Renal pelvis (tissue), 1 donor: ENCODE measurements at regions not wholly inside any gene's neighbourhood (a gene's known extent, or its start where the extent isn't known, plus 50 kb on each side); places are given as distances from the start of the nearest gene placed in this dataset.

Source experiments
- DNase-seq: peaks from one replicate; pipeline ENCODE4 v3.0.0-alpha.2; 2013

DNA sequence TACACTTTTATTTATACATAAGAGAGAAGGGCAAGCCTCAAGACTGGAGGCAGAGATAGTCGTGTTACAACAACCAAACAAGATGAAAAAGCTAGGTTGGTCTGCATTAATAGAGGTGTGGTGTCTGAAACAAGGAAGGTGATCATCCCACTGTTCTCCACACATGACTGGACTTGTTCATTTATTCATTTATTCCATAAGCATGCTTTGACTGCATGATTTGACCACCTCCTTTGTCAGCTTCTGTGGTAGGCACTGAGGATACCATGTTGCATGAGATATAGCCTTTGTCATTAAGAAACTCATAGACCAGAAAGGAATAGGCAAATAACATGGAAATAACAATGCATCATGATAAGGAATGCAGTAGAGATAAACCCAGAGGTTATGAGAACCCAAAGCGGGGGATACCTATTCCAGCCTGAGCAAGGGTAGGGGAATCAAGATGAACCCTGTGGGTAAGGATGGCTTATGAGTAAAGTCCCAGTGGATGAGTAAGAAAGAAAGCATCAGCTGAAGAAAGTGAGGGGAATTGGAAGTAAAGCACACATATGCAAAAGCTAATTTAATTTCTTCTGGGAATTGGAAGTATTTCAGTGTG is 173.7 kb upstream of the FGGY start:
- no peak for DNase-seq

DNA sequence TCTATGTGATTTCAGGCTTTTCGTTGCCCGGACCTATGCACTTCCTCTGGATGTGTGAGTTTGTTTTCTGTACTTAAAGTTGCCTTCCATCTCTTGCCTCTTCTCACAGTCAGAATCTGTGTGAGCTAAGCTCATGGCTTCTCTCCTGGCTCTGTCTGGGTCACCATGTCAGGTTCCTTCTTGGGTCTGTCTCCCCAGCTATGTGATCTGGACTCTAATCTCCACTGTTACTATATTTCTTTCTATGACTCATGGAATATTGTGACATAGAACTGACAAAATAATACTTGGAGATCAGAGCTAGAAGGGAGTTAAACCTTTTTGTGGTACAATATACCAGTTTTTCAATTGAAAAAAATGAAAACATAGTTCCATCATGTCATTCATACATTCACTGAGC is 172.7 kb upstream of the FGGY start:
- DNase-seq, result no peak

DNA sequence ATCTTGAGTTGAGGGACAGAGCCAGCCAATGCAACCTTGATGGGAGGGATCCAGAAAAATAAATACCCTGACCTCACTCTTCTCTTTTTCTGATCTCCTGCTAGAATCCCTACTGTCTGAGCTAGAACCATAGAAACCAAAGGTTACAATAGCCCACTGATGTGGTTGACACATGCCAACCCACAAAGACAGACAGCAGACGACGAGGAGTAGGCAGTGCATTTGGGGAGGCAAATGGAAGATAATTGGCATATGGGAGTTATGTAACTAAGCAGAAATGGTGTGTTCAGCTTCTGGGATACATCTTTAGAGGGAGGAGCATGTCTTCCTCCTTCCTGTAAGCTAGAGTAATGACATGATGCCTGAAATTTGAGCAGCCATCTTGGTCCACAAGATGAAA is 171.7 kb upstream of the FGGY start:
- DNase-seq, result no peak

DNA sequence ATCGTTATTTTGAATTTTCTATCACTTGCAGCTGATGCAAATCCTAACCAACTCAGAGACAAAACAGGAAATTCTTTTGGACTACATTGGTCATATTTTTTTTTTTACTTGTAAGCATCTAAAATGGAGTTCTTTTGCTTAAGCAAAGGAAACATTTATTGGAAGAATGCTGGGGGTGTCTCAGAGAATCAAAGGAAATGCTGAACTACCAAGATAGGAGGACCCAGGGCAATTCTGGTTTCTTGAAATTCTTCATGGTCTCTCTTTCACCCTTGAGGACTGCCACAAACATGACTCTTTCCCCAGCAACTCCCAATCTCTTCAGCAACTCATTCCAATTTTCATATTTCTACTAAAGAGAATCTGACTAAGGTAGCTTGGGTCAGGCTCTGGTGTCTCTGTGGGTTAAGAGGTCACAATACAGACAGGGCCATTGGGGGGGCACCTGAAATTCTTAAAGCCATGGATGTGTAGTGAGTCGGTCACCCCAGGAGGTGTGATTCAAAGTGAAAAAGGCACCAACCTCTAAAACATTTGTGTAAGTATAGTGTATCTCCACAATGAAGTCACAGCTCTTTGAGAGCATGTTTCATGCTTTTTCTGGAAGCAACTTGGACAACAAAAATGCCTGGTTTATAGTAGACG is 171.1 kb upstream of the FGGY start:
- no peak for DNase-seq

DNA sequence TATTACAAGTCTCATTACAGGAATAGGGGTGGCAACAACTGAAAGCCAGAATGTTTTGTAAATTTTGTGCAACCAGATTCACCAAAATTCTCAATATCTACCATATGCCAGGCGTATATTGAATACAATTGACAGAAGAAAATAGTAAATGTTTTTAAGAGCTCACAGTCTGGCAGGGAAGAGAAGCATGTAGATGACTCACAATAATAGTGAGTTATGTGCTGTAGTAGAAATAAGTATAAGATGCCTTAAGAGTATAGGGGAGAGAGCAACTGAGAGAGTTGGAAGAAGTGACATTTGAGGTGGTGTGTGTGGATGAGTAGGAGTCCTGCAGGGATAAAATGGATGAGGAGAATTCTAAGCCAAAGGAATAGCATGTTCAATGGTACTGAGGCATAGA is 170.5 kb upstream of the FGGY start:
- no peak for DNase-seq

DNA sequence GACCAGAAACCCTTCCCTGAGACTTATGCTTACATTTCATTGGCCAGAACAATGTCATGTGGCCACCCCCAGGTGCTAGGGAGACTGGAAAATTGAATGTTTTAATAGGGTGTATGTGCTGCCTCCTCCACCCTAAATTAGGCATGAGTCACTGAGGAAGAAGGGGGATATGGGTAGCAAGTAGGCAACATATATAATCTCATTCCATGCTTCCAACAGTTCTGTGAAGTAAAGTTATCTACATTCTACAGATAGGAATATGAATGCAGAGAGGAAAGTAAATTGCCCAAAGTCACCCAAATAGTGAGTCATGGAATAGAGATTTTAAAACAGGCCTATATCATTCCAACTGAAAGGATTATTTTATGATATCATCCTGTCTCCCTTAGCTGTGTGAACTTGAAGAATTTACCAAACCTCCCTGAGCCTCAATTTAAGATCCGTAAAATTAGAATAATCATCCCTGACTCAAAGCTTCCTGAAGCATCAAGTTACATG is 168.6 kb upstream of the FGGY start:
- DNase-seq, result no peak

DNA sequence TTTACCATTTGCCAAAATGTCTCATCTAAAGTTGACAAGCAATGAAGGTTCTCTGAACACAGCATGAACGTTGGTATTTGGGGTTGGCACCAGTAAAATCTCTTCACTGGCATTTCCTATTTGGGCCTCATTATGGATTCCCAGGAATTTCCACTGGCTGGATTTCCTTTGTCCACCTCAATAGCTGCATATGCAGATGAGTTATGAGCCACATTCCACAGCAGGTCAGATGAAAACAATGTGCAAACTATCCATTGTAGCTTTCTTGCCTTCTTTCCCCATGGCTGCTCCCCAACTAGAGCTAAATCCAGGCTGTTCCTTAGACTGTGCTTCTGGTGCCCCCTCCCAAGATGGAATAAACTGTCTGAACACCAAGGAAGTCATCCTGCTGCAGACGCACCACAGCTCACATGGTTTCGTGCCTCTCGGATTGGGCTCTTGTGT is 168.1 kb upstream of the FGGY start:
- no peak for DNase-seq

DNA sequence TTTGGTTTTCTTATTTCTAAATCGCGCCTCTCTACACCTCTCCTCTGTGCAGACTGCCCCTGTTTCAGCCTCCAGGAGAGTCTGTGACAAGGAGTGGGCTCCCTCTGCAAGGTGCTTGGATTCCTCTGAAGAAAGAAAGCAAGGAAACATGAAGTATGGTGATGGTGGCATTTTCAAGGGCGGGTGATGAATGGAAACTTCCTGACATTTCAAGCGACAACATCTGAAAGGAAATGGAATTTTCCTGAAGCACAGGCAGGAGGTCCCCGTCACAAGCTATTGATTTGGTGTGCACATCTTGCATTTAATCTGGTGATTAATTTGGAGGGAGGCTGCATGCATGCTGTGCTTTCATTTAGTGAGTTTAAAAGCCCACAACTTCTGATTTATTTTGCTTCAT is 164.6 kb upstream of the FGGY start:
- DNase-seq, result no peak

DNA sequence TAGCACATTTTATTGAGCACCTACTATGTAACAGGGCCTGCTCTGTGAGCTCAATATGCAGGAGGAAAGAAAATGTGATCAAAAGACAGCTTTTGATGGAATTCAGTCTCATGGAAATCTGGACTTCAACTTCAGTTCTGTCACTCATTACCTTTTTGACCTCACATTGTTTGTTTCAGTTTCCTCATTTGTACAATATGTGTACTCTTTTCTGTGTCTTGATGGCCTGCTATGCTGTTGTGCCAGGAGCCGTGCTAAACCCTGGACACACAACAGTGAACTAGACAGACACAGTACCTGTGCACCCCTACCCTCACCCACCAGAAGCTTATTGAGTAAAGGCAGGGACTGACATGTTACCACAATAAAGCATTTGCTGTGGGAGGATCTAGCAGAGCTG is 162.9 kb upstream of the FGGY start:
- DNase-seq, result no peak

DNA sequence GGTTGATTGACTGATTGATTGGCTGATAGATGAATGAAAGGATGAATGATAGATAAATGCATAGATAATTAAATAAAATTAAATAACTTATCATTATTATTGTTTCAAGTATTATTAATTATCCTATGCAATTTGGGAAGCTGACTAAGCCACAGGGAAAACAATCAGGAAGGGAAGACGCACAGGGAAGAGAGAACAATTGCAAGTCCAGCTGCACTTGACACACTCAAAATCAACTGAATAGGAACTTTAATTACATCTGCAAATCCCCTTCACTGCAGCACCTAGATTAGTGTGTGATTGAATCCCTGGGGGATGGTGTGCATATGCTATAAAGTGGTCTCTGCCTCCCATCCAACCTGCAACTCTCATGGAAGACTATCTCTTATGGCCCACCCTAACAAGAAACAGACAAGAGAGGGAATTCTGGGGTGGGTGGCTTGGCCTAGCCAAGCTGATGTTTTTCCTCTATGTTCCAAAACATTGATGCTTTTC is 161.1 kb upstream of the FGGY start:
- DNase-seq, result no peak

DNA sequence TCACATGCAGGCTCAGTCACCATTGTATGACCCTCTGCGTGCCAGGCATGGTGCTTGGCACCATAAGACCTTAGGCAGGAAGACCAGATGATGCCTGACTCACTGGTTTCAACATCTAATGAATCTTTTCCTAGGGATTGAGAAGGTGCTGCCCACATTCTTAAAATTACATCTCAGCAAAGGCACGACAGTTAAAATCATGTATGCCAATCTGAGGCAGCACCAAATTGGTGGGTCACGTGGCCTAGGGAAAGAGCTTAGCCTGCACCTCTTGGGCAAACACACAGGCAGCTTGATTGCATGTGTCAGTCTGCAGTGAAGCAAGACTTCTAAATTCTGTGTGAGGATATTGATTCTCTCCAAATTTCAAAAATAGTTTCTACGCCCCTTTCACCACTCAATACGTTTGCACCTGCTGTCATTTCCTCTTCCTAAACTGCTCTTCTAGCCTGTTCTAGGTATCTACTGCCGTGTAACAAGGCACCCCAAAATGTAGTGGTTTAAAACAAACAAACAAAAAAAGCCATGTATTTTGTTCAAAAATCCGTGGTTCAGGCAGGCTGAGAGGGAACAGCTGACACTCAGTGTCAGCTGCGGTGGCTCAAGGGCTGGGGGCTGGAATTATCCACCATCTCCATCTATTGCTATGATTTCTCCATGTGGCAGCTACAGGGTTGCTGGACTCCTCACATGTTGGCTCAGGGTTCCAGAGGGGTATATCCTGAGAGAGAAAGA is 160.2 kb upstream of the FGGY start:
- no peak for DNase-seq

DNA sequence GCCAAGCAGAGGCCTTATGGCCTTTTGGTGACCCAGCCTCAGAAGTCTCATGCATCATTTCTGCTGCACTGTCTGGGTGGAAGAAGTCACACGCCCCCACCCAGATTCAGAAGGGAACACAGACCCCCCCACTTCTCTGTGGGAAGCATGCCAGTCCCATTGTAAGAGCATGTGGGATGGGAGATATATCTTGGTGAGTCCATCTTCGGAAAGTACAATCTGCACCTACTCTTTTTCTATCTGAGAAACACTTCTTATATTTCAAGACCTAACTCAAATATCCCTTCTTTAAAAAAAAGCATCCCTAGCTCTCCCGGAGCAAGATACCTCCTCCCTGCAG is 159.6 kb upstream of the FGGY start:
- no peak for DNase-seq

DNA sequence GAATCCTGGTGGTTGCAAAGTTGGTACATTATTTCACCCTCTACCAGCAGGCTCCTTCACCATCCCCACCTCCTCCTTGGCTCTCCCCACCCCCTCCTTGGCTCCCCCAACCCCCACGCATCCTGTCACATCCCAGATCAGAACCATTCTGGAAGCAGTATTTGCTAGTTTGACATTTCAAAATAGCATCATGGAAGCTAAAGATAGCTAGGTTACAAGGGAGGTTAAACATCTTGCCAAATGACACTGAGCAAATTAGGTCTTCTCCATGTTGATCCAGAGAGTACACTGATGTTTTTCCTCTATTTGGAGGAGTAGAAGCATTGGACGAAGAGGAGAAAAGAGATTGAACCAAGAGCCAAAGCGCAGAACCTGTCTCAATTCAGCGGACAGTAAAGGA is 158.9 kb upstream of the FGGY start:
- no peak for DNase-seq

DNA sequence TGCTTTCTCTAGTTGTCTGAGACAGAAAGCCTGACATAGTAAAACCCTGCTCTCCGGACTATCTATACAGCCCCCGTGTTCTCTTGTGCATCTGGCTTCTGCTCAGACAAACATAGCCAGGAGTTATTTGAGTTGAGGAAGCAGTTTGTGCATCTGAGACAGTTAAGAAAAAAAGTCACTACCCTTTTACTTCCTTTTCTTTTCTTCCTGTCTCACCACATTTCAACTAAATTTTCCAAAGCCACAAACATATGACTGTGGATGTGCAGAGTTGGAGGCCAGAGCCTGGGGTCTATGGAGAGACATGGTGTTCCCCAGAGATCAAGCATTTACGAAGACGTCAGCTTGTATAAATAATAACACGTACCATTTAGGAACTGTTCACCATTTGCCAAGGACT is 158.5 kb upstream of the FGGY start:
- no peak for DNase-seq

DNA sequence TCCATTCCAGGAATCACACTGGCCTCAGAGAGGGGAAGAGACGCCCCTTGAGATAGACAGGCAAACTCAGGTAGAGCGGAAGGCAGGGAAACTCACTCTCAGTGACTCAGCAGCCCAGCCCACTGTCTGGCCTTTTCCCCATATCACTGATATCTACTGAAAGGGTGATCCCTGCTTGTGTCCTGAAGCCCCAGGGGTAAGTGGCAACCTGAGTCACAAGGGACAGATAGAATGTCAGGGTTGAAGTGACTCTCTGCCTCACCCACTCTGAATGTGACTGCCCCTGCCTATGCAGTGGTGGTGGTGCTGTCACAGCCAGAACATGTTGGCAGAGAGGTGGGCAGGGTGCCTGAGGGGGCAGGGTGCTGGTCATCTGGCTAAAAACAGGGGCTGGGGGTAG is 157.5 kb upstream of the FGGY start:
- DNase-seq, result no peak

DNA sequence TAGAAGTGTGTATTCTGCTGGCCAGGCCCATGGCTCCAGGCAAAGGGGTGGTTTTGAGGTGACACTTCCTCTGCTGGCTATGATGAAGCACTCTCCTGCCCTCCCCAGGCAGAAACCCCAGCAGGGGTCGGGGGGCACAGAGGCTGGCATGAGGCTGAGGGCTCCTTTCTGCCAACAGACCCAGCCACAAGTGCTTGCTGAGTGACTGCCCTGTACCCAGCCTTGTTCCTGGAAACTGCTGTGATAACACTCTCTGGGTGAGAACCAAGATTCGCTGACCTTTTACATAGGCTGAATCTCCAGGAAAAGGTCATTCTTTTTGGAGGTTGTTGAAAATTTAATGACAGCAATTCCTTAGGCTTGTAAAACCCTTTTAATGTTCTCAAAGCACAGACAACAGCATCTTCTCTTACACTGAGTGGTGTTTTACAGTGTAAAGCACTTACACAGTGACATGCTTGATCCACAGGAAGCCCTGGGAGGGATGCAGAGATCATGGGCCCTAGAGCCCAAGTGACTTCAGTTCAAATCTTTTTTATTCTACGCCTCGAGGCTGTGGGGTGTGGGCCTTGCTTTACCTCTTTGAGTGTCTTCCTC is 155.5 kb upstream of the FGGY start:
- no peak for DNase-seq

DNA sequence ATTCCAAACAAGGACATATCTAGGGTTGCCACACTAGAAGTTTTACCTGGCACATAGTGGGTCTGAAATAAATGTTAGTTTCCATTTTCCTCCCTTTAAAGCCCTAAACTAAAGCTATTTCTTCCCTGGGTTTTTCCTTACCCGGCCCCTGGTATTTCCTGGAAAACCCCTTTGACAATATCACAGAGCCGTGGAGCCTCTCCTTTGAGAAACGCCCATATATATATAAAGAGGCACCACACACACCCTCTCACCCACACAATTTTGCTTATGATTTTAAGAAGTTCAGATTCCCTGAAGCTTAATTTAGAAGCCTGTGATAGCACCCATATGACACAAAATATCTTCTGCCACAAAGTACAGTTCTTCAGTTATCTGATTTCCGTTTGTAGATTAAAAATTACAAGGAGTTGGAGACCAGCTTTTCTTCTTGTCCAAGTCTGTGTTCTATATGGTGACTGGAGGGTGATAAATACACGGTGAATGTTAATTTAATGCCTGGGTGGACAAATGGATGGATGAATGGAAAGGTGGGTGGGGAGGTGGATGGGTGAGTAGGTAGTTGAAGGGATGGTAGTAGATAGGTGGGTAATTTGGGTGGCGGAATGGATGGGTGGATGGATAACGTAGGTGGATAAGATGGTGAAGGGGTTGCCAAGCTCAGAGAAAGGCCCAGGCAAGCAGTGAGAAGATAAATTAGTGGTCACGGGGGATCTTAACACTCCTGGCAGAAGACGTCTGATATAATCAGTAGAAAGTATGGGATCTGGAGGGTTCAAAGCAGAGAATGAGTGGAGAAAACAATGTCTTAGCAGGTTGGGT is 154.4 kb upstream of the FGGY start:
- DNase-seq, result no peak

DNA sequence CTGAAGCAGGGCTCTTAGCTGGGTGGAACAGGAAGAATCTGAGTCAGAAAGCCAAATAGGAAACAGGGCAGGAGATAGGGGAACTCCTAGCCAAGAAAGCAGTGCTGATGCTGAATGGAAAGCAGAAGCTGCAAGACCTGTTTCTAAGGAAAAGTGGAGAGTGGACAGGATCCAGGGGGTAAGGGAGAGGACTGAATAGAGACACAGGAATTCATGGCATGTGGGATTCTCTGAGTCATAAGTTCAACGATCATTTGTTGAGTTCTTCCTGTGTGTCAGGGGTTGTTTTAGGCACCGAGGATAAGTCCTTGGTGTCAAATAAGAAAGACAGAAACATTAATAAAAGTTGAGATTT is 153.8 kb upstream of the FGGY start:
- DNase-seq, result no peak

DNA sequence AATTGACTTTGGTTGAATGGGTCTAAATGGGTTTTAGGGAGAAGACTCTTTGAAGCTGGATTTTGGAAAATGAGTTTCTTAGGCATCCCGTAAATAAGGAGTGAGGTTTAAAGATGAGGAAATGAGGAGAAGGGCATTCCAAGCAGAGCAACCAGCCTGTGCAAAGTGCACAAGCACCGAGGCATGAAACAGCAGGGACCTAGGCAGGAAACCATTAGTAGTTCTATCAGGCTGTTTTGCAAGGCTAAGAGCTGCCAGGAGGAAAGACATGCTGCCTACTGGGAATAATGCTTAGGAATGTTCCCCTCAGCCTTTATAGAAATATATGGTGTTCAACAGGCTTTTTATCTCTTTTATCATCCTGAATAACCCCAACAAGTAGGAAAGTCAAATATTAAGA is 153.1 kb upstream of the FGGY start:
- no peak for DNase-seq

DNA sequence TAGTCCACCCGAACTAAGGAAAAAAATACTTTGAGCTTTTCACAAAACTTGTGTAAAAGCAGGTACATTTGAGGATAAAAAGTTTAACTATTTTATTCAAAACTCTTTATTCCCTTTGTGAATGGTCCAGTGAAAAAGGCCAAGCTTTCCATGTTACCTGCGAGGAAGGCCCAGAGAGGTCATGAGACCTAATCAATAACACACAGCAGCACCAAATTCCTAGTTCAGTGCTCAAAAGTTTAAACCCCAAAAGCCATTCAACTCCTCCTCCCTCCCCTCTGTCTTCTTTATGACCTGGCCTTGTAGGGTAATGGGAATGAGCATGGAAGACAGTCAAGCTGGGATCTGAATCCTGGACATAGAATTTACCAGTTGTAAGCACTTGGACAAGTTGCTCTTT is 151.9 kb upstream of the FGGY start:
- no peak for DNase-seq

DNA sequence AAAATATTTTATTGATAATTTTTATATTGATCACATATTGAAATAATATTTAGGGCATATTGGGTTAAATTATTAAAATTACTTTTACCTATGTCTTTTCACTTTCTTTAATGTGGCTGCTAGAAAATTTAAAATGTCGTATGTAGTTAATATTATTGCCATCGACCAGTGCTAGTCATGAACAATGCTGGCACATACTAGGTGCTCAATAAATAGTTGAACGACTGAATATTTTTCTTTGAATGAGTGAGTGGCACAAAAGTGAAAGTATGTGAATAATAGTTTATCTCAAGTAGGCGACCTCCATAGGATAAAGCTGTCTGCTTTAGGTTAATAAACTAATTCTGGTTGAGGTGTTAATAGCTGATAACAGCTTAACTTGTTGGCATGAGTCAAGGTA is 150.8 kb upstream of the FGGY start:
- no peak for DNase-seq
